ENCODE measurements at regions not wholly inside any gene's neighbourhood (a gene's known extent, or its start where the extent isn't known, plus 50 kb on each side); places are given as distances from the start of the nearest gene placed in this dataset.

DNA sequence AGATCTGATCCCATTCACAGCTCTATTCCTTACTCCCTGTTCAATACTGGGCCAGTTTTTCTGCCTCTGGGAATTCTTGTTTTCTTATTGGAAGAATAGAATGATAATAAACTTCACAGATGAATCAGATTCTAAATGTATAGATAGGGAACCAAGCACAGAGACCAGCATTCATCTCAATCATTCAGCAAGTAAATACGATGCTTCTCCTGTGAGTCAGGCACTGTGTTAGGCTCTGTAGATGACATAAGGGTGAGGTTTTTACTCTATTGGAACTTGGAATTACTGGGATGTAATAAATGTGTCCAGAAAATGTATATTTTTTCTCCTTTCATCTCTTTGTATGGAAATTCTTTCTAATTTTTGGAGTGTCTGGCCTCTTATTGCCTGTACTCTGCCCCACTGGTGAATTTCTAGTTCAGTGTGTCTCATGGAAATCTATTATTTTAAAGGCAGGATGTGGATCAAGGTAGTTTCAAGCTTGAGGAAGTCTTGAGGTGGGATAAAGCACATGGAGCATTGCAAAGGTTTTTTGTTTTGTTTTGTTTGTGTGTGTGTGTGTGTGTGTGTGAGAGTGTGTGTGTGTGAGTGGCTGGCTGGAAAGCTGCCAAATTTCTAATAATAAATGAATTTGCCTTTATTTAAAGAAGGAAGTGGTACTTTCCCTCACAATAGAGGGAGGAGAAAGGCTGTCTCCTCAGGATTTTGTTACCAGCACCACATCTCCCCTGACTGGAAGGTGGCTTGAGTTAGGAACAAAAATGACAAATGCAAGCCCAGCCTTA, 117.9 kb upstream of the HS3ST1 start:
- DNase-seq: no peak

DNA sequence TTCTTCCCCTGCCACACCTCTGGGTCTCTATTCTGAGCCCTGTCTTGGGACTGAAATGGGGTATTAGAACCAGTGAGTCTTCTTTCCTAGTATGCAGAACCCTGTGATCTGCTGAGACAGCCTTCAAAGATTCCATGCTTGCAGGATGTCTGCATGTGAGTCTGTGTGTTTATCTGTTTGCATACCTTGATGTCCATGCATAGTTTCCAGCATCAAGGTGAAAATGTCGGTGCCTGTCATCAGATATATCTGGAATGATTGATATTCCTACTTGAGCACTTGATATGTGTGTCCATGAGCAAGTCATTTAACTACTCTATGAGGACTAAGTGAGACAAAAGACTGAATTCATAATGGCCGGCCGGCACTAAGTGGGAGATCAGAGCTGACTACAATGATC, 117.0 kb upstream of the HS3ST1 start:
- DNase-seq: no peak

DNA sequence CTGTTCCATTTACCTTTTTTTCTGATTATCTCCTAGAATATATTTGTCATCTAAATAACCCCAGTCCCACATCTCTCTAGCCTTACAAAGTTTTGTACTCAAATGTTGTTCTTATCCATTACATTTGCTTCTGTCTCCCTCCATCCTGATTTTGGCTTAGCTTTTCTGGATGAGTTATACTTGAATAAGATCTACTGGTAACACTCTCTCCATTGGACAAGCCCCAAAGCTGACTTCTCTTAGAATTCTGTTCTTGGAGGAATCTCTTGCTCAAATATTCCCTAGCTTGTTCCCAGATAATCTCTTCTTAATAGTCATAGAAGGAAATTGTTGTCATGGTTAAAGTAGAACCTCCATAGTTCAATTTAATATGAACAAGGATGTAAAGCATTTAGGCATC, 115.5 kb upstream of the HS3ST1 start:
- no peak for DNase-seq

DNA sequence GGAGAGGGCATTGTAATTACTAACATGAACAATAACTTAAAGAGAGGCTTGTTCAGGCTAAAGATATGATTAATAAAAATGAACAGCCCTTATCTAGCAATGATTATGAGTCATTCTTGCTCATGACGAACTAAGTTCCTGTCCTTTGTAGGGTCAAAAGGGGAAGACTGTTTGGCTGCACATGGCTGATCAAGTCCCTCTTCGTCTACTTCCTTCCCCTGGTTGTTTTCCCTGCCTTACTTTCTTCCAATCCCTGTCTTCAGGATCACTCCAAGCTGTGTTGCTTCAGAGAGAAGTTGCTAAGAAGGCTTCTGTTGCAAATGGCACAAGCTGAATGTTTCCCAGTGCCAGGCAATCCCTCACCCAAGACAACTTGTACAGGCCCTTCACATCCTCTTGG, 115.0 kb upstream of the HS3ST1 start:
- DNase-seq: no peak

DNA sequence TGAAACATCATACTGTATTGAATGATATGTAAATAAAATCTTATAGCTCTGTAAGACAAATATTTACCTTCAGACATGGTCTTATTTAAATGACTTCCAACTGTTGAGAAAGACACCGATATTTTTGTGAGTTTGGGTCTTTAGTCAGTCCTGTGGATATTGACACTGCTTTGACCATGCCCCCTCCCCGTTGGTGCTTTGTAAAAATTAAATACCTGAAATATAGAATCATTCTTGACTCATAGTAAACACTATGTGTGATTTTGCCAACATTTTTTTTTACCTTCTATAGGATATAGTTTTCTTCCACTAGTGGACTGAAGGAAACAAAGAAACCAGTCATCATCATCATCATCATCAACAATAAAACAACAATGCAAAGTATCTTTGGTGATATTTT, 114.3 kb upstream of the HS3ST1 start:
- no peak for DNase-seq

DNA sequence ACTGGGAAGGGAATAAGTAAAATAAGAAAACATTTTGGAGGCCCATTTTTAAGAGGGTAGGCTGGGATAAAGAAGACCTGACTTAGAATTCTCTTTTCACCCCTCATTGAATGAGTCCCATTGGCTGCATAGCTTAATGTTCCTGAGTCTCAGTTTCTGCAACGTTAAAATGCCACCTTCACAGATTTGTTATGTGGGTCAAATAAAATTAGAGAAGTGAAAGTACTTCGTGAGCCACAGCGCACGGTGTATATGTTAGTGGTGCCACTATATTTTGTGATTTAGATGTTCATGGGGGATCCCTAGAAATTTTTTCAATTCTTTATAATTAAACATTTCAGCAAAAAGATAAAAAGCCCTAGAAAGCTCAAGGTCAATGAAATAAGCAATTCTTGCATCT, 109.2 kb upstream of the HS3ST1 start:
- no peak for DNase-seq

DNA sequence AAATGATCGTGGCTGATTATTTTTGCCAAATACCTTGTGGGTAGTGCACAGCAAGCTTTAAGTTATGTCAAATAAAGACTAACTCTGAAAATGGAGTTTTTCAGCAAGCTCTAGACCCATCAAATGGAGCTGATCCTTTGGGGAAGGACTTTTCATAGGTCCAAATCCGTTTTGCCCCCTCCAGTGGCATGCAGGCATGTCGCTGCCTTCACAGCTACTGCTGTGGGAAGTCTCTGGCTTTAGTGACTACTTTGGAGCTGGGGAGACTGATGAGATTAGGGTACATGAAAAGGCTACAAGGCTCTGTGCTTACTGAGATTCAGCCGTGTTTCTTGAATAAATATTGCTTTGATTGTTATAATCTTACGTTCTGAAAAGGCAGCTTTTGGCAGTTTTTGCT, 106.6 kb upstream of the HS3ST1 start:
- no peak for DNase-seq

DNA sequence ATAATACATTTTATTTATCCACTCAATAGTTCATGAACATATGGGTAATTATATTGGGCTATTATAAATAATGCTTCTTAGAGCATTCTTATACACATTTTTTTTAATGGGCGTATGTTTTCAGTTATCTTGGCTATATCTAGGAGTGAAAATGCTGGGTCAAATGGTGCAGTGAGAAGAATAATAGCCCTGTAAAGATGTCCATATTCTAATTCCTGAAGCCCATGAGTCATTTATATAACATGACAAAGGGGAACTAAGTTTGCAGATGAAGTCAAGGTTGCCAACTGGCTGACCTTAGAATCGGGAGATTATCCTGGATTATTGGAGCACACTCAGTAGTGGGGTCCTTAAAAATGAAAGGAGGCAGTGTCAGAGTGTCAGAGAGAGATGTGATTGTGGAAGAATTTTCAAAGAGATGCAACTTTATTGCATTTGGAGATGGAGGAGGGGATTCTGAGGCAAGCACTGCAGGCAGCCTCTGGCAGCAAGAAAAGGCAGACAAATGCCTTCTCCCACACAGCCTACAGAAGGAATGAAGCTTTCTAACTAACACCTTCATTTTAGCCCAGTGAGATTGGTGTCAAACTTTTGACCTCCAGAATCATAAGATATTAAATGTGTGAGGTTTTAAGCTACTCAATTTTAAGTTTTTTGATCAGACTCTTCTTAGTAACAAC, 106.1 kb upstream of the HS3ST1 start:
- no peak for DNase-seq

DNA sequence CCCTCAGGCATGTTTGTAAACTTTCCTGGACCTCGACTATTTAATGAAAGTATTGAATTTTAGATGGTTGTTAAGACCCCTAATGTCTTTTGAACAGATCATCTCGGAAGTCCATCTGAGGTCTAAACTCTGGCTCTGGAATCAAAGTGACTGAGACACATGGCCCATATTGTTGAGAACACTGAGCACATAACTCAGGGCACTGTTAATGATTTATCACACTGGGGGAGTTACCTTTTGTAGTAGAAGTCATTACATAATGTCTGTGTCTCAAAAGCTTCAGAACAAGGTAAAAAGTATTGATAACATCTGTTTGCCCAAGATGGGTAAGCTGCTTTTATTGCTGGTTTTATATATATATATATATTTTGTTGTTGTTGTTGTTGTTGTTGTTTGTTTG, 103.4 kb upstream of the HS3ST1 start:
- no peak for DNase-seq

DNA sequence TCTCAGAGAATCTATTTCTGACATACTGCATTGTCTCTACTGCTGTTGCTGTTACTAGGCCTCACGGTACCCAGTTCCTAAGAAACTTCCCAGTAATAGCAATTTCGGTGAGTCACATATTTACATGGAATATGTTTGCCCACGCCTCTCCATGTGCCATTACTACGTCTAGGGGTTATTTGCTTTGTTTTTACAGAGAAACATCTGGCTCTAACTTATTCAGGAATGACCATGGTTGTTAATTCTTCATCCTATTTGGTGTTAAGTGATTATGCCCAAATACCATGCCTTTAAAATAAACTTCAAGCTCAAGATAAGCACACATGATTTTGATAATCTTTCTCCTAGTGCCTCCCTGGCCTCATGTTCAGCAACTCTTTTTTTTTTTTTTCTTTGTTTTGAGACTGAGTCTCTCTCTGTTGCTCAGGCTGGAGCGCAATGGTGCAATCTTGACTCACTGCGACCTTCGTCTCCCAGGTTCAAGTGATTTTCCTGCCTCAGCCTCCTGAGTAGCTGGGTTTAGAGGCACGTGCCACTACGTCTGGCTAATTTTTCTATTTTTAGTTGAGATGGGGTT, 101.0 kb upstream of the HS3ST1 start:
- no peak for DNase-seq

DNA sequence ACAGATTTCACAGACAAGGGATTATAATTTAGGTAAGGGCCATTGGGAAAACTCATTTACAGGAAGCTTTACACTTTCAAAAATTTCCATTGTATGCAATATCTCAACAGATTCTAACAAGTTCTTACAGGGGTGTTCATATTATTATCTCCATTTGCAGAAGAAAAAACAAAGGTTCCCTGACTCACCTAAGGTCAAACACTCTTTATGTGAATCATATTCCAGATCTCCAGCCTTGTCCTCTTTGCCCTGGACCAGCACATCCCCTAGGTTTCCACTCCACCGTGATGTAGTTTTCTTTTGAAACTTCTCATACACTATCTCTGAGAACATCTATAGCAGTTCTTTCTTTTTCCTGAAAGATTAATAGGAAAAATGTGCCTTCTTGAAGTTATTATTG, 96.4 kb upstream of the HS3ST1 start:
- no peak for DNase-seq

DNA sequence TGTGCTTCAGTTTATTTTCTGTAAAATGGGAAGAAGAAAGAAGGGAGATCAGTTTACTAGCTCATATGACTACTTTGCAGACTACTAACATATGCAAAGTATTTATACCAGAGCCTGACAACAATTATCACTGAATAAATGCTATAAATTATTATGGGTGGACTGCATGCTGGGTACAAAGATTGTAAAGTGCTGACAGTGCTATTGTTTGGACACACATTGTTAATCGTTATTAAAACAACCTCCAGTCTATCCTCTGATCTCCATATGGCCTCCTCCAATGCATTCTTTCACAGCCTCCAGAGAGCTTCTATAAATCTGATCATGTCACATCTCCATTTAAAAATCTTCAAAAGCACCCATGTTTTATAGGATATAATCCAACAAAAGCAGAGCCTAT, 90.1 kb upstream of the HS3ST1 start:
- no peak for DNase-seq

DNA sequence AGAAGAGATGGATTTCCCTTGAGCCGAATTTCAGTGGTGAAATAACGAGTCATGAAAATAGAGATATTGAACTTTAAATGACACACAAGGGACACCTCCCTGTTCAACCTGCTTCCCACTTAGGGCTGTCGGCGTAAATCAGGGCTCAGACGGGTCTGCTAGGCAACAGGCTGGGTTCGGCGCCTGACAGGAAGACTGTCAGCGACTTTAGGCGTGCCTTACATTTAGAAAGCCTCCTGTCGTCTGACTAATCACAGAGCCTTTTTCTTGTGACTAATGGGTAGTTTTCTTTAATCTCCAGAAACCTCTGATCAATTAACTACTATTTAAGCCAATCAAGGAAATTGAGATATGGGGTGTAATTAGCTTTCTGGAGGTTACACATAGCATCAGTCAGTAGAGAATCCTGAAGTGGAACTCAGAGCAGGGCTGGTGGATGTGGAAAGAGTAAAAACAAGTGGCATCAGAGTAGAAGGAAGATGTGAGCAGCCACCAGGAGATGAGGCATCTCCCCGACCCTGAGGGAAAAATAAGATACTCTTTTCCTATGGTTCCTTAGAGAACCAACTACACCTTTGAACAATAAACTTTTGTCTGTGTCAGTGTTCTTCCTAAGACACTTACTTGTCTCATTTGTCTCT, 86.2 kb upstream of the HS3ST1 start:
- DNase-seq: no peak

DNA sequence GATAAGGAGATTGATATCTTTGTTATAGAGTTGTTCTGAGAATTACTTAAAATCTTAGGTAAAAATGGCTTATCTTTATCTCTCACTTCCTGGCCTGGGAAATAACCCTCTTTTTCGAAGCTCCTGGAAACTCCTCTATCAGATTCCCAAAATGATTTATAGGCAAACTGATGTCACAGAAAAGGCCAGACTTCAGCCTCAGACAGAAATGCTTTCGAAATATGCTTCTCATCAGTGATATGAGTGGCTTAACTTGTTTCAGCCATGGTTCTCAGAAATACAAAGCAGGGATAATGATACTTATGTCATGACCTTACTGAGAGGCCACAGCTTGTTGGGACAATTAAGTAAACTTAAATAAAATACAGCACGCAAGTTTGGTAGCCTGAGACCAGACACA, 85.3 kb upstream of the HS3ST1 start:
- no peak for DNase-seq

DNA sequence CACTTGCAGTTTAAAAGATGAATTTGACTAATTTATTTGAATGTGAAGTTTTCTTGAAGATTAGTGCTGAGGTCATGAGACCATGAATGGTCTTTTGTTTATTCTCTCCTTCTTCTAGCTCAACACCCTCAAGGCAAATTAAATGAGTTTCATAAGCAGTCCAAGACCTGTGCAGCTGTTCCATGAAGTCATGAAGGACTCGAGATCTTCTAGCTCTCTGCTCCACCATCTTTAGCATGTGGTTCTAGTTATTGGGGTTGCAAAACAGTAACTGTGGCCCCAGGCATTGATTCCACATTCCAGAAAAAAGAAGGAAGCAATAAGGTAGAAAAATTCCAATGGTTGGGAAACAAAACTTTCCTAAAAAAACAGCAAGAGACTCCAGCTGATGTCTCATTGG, 84.2 kb upstream of the HS3ST1 start:
- no peak for DNase-seq

DNA sequence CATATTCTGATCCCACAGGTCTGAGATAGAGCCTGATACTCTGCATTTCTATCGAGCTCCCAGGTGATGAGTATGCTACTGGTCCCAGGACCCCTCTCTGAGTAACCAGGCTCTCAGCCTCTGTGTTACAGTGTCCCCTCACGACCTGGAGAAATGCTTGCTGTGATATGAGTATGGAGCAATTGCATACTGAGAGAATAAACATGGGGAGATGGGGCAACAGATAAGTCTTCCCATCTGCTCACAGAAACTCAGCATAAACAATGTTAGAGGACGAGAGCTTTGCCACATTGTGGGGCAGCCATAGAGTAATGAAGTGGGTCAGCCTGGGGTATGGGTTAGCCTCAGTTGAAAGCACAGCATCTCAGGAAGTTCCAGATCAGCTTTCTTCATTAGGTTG, 82.6 kb upstream of the HS3ST1 start:
- DNase-seq: no peak

DNA sequence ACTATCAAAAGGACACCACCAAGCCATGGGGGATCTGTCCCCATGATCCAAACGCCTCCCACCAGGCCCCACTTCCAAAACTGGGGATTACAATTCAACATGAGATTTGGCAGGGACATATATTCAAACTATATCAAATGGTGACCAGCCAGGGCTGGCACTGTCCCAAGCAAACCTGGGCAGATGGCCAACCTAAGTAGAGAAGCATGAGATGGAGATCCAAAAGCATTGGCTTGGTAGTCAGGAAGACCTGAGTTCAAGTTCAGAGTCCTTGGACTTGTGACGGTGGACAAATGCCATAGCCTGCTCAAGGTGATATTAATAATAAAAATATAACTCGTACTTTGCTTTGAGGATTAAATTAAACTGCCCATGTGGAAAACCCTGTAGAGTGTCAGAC, 79.2 kb upstream of the HS3ST1 start:
- no peak for DNase-seq

DNA sequence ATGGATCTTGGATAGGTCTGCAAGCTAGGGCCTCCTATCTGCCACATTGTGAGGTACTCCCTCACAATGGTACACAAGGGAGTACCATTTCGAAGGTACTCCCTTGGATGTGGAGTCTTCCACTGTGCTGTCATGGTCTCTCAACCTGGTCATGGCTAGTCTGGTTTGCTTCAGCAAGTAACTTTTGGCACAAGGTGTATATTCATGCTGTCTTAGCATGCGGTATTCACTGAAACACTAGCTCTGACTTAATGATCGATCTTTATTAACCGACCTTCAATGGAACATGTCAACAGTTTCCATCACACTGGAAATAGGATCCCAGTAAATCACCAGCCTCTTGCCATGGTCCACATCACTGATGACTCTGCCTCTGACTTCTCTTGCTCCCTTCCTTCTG, 77.5 kb upstream of the HS3ST1 start:
- DNase-seq: no peak

DNA sequence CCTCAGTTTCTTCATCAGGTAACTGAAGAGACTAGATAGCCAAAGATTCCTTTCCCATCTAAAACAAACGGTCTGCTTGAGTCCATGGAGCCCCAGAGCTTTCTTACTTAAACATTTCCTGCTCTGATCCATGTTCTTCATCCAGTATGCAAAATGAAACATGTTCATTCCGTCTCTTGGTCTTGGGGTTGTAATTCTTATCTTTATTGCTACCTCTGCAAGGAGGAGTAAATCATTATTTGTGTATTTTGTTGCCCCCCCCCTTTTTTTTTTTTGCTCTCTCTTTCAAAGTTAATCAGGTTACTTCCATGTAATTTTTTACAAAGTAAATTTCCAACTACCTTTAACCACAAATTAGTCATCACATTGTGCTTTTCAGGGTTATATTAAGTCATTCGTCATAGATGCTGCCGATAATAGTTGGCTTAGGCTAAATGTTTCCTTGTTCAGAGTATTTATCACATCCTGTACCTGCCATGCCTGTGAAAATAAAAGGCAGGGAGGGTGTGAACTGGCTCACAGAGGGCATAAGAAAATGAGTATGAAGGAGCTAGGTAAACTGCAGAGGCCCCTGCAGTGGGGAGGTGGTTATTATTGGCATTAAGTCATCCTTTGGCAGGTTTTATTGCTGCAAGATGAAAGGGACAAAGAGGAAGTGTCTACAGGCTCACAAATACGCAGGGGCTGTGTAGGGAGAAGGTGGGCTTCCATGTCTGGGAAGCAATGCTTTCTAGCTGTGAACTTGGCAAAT, 76.7 kb upstream of the HS3ST1 start:
- no peak for DNase-seq

DNA sequence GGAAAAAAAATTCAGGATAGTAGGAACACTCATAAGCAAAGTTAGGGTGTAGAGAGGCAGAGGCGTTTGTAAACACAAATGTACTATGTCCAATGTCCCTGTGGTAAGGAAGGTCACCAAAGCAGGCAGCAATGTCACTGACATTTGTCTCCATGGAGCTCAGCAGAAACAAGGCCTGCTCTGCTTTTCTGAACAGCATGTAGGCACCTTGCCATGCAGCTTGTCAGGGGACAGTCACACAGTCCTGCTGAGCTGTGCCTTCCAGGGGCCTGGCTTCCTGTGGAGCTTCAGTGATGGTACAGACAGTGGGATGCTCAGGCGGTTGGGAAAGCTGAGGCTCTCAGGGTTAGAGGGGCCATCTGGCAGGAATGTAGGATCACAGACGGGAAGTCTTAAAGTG, 74.5 kb upstream of the HS3ST1 start:
- DNase-seq: no peak

DNA sequence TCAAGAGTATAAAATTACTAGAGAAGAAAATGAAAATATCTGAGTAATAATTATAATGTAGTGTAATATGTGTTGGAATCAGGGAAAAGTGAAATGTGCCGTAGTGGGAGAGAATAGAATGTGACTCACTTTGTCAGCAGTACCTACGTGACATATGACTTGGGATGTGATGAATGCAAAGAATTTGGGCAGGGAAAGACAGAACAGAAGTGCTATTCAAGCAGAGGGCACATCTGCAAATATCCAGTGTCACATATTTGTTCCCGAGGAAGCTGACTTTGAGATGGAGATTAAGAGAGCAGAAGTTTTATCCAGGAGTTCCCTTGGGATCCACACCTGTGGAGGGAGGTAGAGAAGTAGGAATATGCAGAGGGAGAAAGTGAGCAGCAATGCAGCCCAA, 69.3 kb upstream of the HS3ST1 start:
- DNase-seq: no peak

DNA sequence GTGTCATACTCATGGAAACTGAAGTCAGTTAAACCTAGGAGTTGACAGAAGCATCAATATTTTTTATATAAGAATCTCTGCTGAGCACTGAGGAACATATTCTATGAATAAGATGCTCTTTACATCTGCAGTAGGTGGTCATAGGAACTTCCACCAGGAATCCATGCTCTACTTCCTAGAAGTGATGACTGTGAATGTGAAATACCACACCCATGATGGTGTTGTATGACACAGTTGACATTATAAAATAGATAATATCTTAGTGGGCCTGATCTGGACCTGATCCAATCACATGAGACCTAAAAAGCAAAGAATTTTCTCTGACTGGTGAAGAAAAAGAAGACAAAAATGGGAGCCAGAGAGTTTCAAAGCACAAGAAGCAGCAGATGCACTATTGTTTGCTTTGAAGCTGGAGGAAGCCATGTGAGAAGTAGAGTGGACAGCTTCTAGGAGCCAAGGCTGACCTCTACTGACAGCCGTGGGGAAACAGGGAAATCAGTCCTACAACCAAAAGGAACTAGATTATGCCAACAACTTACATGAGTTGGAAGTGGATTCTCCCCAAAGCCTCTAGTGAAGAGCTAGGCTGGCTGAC, 68.6 kb upstream of the HS3ST1 start:
- DNase-seq: no peak

DNA sequence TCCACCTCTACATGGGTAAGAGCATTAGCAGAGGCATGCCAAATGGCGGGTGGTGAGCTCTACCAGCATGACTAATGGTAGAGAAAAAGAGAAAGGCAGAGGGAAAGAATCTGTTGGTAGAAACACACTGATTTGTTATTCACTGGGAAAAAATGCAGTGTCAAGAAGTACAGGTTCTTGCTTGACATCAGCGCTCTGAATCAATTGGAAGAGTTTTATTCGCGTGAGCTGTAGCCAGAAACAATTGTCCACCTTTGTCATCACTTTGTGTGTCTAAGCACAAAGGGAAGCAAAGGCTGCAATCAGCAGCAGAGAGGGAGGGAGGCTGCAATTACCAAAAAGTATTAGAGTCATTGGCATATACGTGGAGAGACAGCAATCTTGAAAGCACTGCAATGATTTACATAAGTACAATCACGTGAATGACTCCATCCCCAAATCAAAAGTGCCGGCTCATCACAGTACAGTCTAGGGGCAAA, 67.7 kb upstream of the HS3ST1 start:
- no peak for DNase-seq
